ENCODE measurements at regions not wholly inside any gene's neighbourhood (a gene's known extent, or its start where the extent isn't known, plus 50 kb on each side); places are given as distances from the start of the nearest gene placed in this dataset.
A peak's percentile ranks its signal among the peaks of the same experiment; 100 is the strongest.
"Not testable (repeated sequence)": the region's sequence is repeated elsewhere in the genome, so short reads cannot be mapped to it uniquely, and the experiment has no call there.

DNA sequence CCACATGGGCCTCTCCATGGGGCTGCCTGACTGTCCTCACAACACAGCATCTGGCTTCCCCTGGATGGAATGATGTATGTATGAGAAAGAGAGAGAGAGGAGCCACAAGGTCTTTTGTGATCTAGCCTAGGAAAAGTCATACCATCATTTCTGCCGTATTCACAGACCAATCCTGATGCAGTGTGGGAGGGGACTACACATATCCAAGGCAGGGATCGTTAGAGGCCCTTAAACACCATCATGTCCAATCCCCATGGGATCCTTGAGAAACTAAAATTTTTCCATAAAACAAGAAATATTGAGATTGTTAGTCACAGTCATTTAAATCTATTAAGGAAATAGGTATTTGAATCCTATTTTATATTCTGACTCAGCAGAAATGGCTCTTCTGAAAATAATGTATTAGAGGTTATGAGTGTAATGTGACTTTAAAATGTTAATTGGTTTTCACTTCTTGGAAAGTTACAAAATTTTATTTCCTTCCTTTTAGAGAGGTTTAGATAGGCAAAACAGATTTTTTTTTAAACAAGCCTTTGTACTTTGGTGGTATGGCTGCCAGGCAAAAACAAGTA, 65.1 kb upstream of the TSC22D2 start:
- H3K27me3 ChIP-seq (ENCODE audit: insufficient read depth, low read length) = no peaks in the 10 kb centered on the region
- H3K9ac ChIP-seq (ENCODE audit: low read depth, low read length) = no peak overlapping the region
- H3K36me3 ChIP-seq (ENCODE audit: insufficient read depth, low read depth, low read length) = no peaks in the 10 kb centered on the region
- no peak overlapping the region for H3K27ac ChIP-seq (ENCODE audit: low read length)
- H3K4me1 ChIP-seq (ENCODE audit: insufficient read depth, low read length) = peaks cover 37% of the 10 kb centered on the region
- H3K9me3 ChIP-seq (ENCODE audit: insufficient read depth, low read depth, low read length) = no peaks in the 10 kb centered on the region
- no peak overlapping the region for H3K4me3 ChIP-seq (ENCODE audit: low read length)

DNA sequence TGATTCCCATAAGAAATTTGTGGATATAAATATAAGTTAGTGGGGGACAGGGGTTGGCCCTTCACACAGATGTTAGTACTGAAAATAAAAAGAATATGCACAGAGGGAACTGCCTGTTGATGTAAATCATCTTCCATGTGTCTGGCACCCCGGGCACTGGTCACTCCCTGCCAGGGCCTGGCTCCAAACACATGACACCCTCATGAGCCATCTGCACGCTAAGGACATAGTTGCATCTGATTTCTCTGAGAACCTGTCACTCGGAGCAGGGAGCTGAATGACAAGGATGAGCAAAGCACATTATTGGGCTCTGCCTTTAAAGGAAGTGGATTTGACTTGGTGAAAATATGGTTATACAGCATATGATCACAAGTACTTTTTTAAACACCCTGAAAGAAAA, 66.2 kb upstream of the TSC22D2 start:
- Histone ChIP-seq H3K27ac (ENCODE audit: low read length) (no peak overlapping the region), H3K9me3 (ENCODE audit: insufficient read depth, low read depth, low read length) (no peaks in the 10 kb centered on the region), H3K9ac (ENCODE audit: low read depth, low read length) (no peak overlapping the region), H3K4me1 (ENCODE audit: insufficient read depth, low read length) (peaks cover 30% of the 10 kb centered on the region), H3K36me3 (ENCODE audit: insufficient read depth, low read depth, low read length) (no peaks in the 10 kb centered on the region), H3K4me3 (ENCODE audit: low read length) (no peak overlapping the region), H3K27me3 (ENCODE audit: insufficient read depth, low read length) (no peaks in the 10 kb centered on the region)

DNA sequence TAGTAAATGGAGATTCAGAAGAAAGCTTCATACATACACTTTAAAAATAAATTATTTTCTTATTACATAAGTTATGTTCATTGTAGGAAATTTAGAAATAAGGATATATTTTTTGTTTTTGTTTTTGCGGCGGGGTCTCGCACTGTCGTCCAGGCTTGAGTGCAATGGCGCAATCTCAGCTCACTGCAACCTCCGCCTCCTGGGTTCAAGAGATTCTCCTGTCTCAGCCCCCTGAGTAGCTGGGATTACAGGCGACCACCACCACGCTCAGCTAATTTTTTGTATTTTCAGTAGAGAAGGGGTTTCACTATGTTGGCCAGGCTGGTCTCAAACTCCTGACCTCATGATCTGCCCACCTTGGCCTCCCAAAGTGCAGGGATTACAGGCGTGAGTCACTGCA, 71.7 kb upstream of the TSC22D2 start:
- peaks cover 20% of the 10 kb centered on the region; the same call in 1 of the 2 replicates for H3K4me1 ChIP-seq (ENCODE audit: insufficient read depth, low read length)
- not testable (repeated sequence) for H3K4me3 ChIP-seq (ENCODE audit: low read length); H3K9me3 ChIP-seq (ENCODE audit: insufficient read depth, low read depth, low read length); H3K27ac ChIP-seq (ENCODE audit: low read length); H3K36me3 ChIP-seq (ENCODE audit: insufficient read depth, low read depth, low read length); H3K9ac ChIP-seq (ENCODE audit: low read depth, low read length); H3K27me3 ChIP-seq (ENCODE audit: insufficient read depth, low read length)

DNA sequence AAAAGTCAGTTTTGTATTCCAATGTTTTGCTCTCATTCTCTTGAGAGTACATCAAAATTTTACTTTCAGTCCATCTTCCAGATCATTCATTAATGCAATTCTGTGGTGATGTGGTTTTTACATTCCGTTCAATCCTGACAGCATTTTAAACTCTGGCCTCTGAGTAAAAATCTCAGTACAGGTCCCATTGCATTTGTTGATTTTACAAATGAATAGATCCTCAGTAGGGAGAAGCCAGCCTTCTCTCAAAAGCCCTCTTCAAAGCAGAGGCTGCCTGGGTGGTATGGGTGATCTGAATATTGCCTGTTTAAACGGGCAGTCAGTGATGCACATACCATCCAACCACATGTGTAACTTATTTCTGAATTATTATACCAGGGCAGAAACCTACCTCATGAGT, 72.5 kb upstream of the TSC22D2 start:
- no peak overlapping the region for H3K27ac ChIP-seq (ENCODE audit: low read length)
- H3K27me3 ChIP-seq (ENCODE audit: insufficient read depth, low read length) = no peaks in the 10 kb centered on the region
- peak overlapping the region; percentile 48; the same call in 1 of the 2 replicates for H3K4me3 ChIP-seq (ENCODE audit: low read length)
- no peaks in the 10 kb centered on the region for H3K9me3 ChIP-seq (ENCODE audit: insufficient read depth, low read depth, low read length)
- H3K36me3 ChIP-seq (ENCODE audit: insufficient read depth, low read depth, low read length) = no peaks in the 10 kb centered on the region
- H3K4me1 ChIP-seq (ENCODE audit: insufficient read depth, low read length) = peaks cover 20% of the 10 kb centered on the region; the same call in 1 of the 2 replicates
- no peak overlapping the region for H3K9ac ChIP-seq (ENCODE audit: low read depth, low read length)

DNA sequence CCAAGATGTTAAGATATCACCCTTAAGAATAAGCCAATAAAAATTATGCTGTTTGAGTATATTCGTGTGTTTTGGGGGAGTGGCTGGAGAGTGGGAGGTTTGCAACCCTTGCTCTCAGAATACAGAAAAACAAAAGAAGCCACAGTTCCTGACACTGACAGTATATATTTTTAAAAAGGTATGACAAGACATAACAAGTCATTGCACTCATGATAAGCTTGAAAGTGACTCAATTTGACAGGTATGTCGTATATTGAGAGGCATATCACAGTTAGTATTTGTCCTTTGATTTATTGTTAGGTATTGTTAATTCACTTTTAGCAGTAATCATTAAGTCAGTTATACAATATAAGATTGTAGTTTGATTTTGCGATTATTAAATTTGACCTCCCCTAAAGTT, 73.1 kb upstream of the TSC22D2 start:
- H3K4me3 ChIP-seq (ENCODE audit: low read length) = no peak overlapping the region; the same call in 1 of the 2 replicates
- H3K4me1 ChIP-seq (ENCODE audit: insufficient read depth, low read length) = peaks cover 20% of the 10 kb centered on the region; the same call in 1 of the 2 replicates
- H3K9me3 ChIP-seq (ENCODE audit: insufficient read depth, low read depth, low read length) = no peaks in the 10 kb centered on the region
- no peaks in the 10 kb centered on the region for H3K27me3 ChIP-seq (ENCODE audit: insufficient read depth, low read length)
- no peak overlapping the region for H3K9ac ChIP-seq (ENCODE audit: low read depth, low read length)
- H3K27ac ChIP-seq (ENCODE audit: low read length) = no peak overlapping the region
- H3K36me3 ChIP-seq (ENCODE audit: insufficient read depth, low read depth, low read length) = no peaks in the 10 kb centered on the region

DNA sequence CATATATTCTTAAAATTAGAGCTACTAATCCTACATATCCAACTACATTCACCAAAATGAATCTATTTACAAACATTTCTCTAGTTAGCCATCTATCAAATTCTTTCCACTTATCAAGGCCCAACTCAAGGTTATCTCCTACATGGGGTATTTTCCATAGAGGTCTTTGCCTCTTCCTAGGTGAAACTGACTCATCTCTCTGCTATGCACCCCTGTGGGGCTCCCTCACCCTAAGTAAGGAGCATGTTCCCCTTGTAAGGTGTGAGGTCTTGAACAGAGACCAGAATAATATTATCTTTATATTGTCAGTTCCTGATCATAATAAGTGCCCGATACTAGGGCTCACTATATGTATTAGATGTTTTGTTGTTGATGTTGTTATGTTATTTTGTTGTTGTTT, 74.6 kb upstream of the TSC22D2 start:
- H3K9me3 ChIP-seq (ENCODE audit: insufficient read depth, low read depth, low read length) = no peaks in the 10 kb centered on the region

DNA sequence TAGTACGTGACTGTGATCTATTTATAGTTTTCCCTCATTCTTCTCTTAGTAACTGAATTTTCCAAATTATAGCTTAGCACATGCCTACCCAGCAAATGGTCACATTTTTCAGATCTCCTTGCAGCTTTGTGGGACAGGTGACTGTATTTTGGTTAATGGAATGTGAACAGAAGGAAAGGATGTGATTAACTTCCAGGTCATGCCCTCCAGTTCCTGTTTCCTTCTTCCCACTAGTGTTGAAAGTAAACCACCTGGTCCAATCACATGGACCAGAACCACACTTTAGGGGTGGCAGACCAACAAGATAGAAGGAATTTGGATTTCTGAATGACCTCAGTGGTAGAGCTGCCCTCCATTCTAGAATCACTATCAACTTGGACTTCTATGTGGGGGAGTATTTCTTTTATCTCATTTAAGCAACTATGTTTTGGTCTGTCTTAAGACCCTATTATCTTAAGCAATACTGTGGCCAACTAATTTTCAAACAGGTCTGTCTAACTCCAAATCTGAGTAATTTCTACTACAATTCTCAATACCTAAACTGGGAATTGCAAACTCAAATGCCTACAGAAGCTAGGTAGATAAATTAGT, 76.0 kb upstream of the TSC22D2 start:
- H3K27me3 ChIP-seq (ENCODE audit: insufficient read depth, low read length) = no peaks in the 10 kb centered on the region
- no peaks in the 10 kb centered on the region for H3K36me3 ChIP-seq (ENCODE audit: insufficient read depth, low read depth, low read length)
- no peak overlapping the region for H3K9ac ChIP-seq (ENCODE audit: low read depth, low read length)
- H3K4me1 ChIP-seq (ENCODE audit: insufficient read depth, low read length) = peaks cover 20% of the 10 kb centered on the region; the same call in 1 of the 2 replicates
- no peak overlapping the region for H3K27ac ChIP-seq (ENCODE audit: low read length)
- no peaks in the 10 kb centered on the region for H3K9me3 ChIP-seq (ENCODE audit: insufficient read depth, low read depth, low read length)
- H3K4me3 ChIP-seq (ENCODE audit: low read length) = no peak overlapping the region

More for the DNA sequence above, 74.6 kb upstream of the TSC22D2 start:
- H3K27me3 ChIP-seq (ENCODE audit: insufficient read depth, low read length) = no peaks in the 10 kb centered on the region
- no peaks in the 10 kb centered on the region for H3K36me3 ChIP-seq (ENCODE audit: insufficient read depth, low read depth, low read length)
- no peak overlapping the region for H3K4me3 ChIP-seq (ENCODE audit: low read length)
- H3K9ac ChIP-seq (ENCODE audit: low read depth, low read length) = no peak overlapping the region
- H3K4me1 ChIP-seq (ENCODE audit: insufficient read depth, low read length) = peaks cover 20% of the 10 kb centered on the region; the same call in 1 of the 2 replicates
- H3K27ac ChIP-seq (ENCODE audit: low read length) = no peak overlapping the region

DNA sequence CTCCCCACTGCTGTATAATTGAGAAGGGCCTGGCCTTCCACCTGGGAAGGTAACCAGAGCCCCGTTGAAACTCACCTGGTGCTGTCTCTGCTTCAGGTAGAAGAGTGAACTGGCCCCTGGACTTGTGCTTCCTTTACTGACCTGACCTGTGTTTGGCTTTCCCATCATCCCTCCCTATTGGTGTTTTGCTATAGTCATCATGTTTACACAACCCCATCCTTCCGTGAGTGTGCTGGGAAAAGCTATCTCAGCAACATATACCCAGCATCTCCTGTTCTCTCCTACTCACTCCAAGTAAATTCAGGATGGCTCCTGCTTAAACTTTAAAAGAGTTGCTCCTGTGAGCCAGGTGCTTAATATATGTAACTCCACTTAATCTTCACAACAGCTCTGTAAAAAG, 77.2 kb upstream of the TSC22D2 start:
- Histone ChIP-seq H3K9ac (ENCODE audit: low read depth, low read length) (no peak overlapping the region), H3K27me3 (ENCODE audit: insufficient read depth, low read length) (no peaks in the 10 kb centered on the region), H3K9me3 (ENCODE audit: insufficient read depth, low read depth, low read length) (no peaks in the 10 kb centered on the region), H3K27ac (ENCODE audit: low read length) (no peak overlapping the region), H3K4me1 (ENCODE audit: insufficient read depth, low read length) (peaks cover 18% of the 10 kb centered on the region; the same call in 1 of the 2 replicates), H3K4me3 (ENCODE audit: low read length) (no peak overlapping the region), H3K36me3 (ENCODE audit: insufficient read depth, low read depth, low read length) (no peaks in the 10 kb centered on the region)

DNA sequence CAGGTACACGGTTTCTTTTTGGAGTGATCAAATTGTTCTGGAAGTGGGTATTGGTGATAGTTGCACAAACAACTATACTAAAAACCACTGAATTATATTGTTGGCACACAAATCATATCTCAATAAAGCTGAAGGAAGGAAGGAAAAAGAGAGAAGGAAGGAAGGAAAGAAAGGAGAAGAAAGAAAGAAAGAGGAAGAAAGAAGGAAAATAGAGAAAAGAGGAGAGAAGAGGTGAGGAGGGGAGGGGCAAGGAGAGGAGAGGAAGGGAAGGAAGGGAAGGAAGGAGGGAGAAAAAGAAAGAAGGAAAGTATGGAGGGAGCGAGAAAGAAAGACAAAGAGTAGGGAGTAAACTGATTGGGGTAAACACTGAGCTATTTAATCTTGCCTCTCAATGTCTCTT, 77.9 kb upstream of the TSC22D2 start:
- no peaks in the 10 kb centered on the region for H3K36me3 ChIP-seq (ENCODE audit: insufficient read depth, low read depth, low read length)

DNA sequence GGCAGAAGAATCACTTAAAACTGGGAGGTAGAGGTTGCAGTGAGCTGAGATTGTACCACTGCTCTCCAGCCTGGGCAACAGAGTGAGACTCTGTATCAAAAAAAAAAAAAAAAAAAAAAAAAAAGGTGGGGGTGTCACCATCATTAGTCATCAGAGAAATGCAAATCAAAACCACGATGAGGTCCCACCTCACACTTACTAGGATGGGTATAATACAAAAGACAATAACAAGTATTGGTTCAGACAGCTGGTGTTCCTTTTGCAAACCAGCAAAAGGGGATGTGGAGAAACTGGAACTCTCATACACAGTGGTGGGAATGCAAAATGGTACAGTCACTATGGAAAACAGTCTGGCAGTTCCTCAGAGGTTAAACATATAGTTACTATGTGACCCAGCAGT, 78.7 kb upstream of the TSC22D2 start:
- Histone ChIP-seq H3K27ac (ENCODE audit: low read length) (no peak overlapping the region), H3K4me3 (ENCODE audit: low read length) (no peak overlapping the region), H3K27me3 (ENCODE audit: insufficient read depth, low read length) (no peaks in the 10 kb centered on the region), H3K36me3 (ENCODE audit: insufficient read depth, low read depth, low read length) (no peaks in the 10 kb centered on the region), H3K4me1 (ENCODE audit: insufficient read depth, low read length) (0 out of 2 replicates have a peak, but pooled peaks cover 5% of the 10 kb centered on the region), H3K9me3 (ENCODE audit: insufficient read depth, low read depth, low read length) (no peaks in the 10 kb centered on the region), H3K9ac (ENCODE audit: low read depth, low read length) (no peak overlapping the region)

More for the DNA sequence above, 77.9 kb upstream of the TSC22D2 start:
- Histone ChIP-seq H3K9ac (ENCODE audit: low read depth, low read length) (no peak overlapping the region), H3K27me3 (ENCODE audit: insufficient read depth, low read length) (no peaks in the 10 kb centered on the region), H3K4me3 (ENCODE audit: low read length) (no peak overlapping the region), H3K27ac (ENCODE audit: low read length) (no peak overlapping the region), H3K9me3 (ENCODE audit: insufficient read depth, low read depth, low read length) (no peaks in the 10 kb centered on the region), H3K4me1 (ENCODE audit: insufficient read depth, low read length) (peaks cover 11% of the 10 kb centered on the region; the same call in 1 of the 2 replicates)

DNA sequence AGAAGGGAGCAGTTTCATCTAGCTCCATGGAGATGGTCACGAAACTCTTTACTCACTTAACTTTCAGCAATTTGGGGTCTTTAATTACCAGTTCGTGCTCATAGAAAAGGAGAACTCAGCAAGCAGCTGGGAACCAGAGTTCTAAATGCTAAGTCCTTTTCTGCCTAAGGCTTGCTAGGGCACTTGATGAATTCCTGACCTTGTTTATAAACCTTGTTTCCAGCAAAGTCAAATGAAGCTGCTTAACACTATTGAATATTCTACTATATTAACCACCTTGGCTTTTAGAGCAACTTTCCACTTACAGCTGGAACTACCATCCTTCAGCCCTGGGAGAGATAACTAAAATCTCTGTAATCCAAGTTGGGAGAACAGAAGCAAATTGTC, 79.5 kb upstream of the TSC22D2 start:
- Histone ChIP-seq H3K9ac (ENCODE audit: low read depth, low read length) (no peak overlapping the region), H3K4me3 (ENCODE audit: low read length) (no peak overlapping the region), H3K9me3 (ENCODE audit: insufficient read depth, low read depth, low read length) (no peaks in the 10 kb centered on the region), H3K36me3 (ENCODE audit: insufficient read depth, low read depth, low read length) (no peaks in the 10 kb centered on the region), H3K4me1 (ENCODE audit: insufficient read depth, low read length) (0 out of 2 replicates have a peak, but pooled peaks cover 3% of the 10 kb centered on the region), H3K27ac (ENCODE audit: low read length) (no peak overlapping the region), H3K27me3 (ENCODE audit: insufficient read depth, low read length) (no peaks in the 10 kb centered on the region)

Measured in iPS-20b (cell line).